ENCODE measurements at regions not wholly inside any gene's neighbourhood (a gene's known extent, or its start where the extent isn't known, plus 50 kb on each side); places are given as distances from the start of the nearest gene placed in this dataset.
"Not testable (repeated sequence)": the region's sequence is repeated elsewhere in the genome, so short reads cannot be mapped to it uniquely, and the experiment has no call there.

- WGBS (ENCODE audit: low lambda C conversion rate) = no CpG with 5 or more reads among the region's 4 CpGs
- DNase-seq (ENCODE audit: low spot score); intact Hi-C loops (cut with micrococcal nuclease; ENCODE audit: unreplicated experiment); CTCF ChIA-PET (ENCODE audit: low intra/inter-chr PET ratio, low total read pairs); POLR2A ChIA-PET; H4K20me1 ChIP-seq (ENCODE audit: insufficient read depth, low read length); H3K36me3 ChIP-seq (replicated peaks in 1 of 2; ENCODE audit: control insufficient read depth in 1 of 2, insufficient read depth in 2 of 2, low read length in 2 of 2); ATAC-seq; H3K79me2 ChIP-seq (ENCODE audit: insufficient read depth, low read length); H2AFZ ChIP-seq (ENCODE audit: low read length); H3K27ac ChIP-seq (ENCODE audit: extremely low read length, insufficient read depth, low read length); H3K4me2 ChIP-seq (ENCODE audit: low read depth, low read length); H3K27me3 ChIP-seq (ENCODE audit: control insufficient read depth in 1 of 2, insufficient read depth in 2 of 2, low read length in 2 of 2); in situ Hi-C loops (cut with HindIII; ENCODE audit: extremely low pct_ligation_motif_present, low pct_unique_long_range_greater_than_20kb); H3K9me3 ChIP-seq (ENCODE audit: low read length); H3K4me1 ChIP-seq (ENCODE audit: insufficient read depth, low read length); FAIRE-seq; BruUV-seq (replicated peaks); H3K4me3 ChIP-seq (replicated peaks in 1 of 3; ENCODE audit: insufficient read depth in 1 of 3, low read depth in 2 of 3, low read length in 3 of 3); H3K9ac ChIP-seq (ENCODE audit: insufficient read depth, low read depth, low read length): not testable (repeated sequence)
Observed at GRCh38 chr1:148221593-148221992, 69.5 kb upstream of the NBPF11 start.

GRCh38 chr1:148219229-148219628 is 67.1 kb upstream of the NBPF11 start:
- H2AFZ ChIP-seq (ENCODE audit: low read length); CTCF ChIA-PET (ENCODE audit: low intra/inter-chr PET ratio, low total read pairs); H3K4me1 ChIP-seq (ENCODE audit: insufficient read depth, low read length); in situ Hi-C loops (cut with HindIII; ENCODE audit: extremely low pct_ligation_motif_present, low pct_unique_long_range_greater_than_20kb); H4K20me1 ChIP-seq (ENCODE audit: insufficient read depth, low read length); ATAC-seq; H3K9ac ChIP-seq (ENCODE audit: insufficient read depth, low read depth, low read length); H3K79me2 ChIP-seq (ENCODE audit: insufficient read depth, low read length); DNase-seq (ENCODE audit: low spot score); H3K4me2 ChIP-seq (ENCODE audit: low read depth, low read length); H3K27me3 ChIP-seq (ENCODE audit: control insufficient read depth in 1 of 2, insufficient read depth in 2 of 2, low read length in 2 of 2); intact Hi-C loops (cut with micrococcal nuclease; ENCODE audit: unreplicated experiment); H3K4me3 ChIP-seq (replicated peaks in 1 of 3; ENCODE audit: insufficient read depth in 1 of 3, low read depth in 2 of 3, low read length in 3 of 3); FAIRE-seq; POLR2A ChIA-PET; H3K27ac ChIP-seq (ENCODE audit: extremely low read length, insufficient read depth, low read length); H3K9me3 ChIP-seq (ENCODE audit: low read length); H3K36me3 ChIP-seq (replicated peaks in 1 of 2; ENCODE audit: control insufficient read depth in 1 of 2, insufficient read depth in 2 of 2, low read length in 2 of 2); BruUV-seq (replicated peaks): not testable (repeated sequence)
- no CpG with 5 or more reads among the region's 4 CpGs for WGBS (ENCODE audit: low lambda C conversion rate)

GRCh38 chr1:148211191-148211590 is 59.1 kb upstream of the NBPF11 start:
- H3K36me3 ChIP-seq (replicated peaks in 1 of 2; ENCODE audit: control insufficient read depth in 1 of 2, insufficient read depth in 2 of 2, low read length in 2 of 2); H4K20me1 ChIP-seq (ENCODE audit: insufficient read depth, low read length); H3K79me2 ChIP-seq (ENCODE audit: insufficient read depth, low read length); H3K27ac ChIP-seq (ENCODE audit: extremely low read length, insufficient read depth, low read length); H3K9me3 ChIP-seq (ENCODE audit: low read length); FAIRE-seq; POLR2A ChIA-PET; H3K4me3 ChIP-seq (replicated peaks in 1 of 3; ENCODE audit: insufficient read depth in 1 of 3, low read depth in 2 of 3, low read length in 3 of 3); intact Hi-C loops (cut with micrococcal nuclease; ENCODE audit: unreplicated experiment); DNase-seq (ENCODE audit: low spot score); H3K9ac ChIP-seq (ENCODE audit: insufficient read depth, low read depth, low read length); CTCF ChIA-PET (ENCODE audit: low intra/inter-chr PET ratio, low total read pairs); H3K4me2 ChIP-seq (ENCODE audit: low read depth, low read length); in situ Hi-C loops (cut with HindIII; ENCODE audit: extremely low pct_ligation_motif_present, low pct_unique_long_range_greater_than_20kb); H3K27me3 ChIP-seq (ENCODE audit: control insufficient read depth in 1 of 2, insufficient read depth in 2 of 2, low read length in 2 of 2); BruUV-seq (replicated peaks); H3K4me1 ChIP-seq (ENCODE audit: insufficient read depth, low read length); H2AFZ ChIP-seq (ENCODE audit: low read length); ATAC-seq: not testable (repeated sequence)
- WGBS (ENCODE audit: low lambda C conversion rate) = no CpG with 5 or more reads among the region's 2 CpGs

- H3K9me3 ChIP-seq (ENCODE audit: low read length); CTCF ChIA-PET (ENCODE audit: low intra/inter-chr PET ratio, low total read pairs); in situ Hi-C loops (cut with HindIII; ENCODE audit: extremely low pct_ligation_motif_present, low pct_unique_long_range_greater_than_20kb); H3K36me3 ChIP-seq (replicated peaks in 1 of 2; ENCODE audit: control insufficient read depth in 1 of 2, insufficient read depth in 2 of 2, low read length in 2 of 2); H3K27me3 ChIP-seq (ENCODE audit: control insufficient read depth in 1 of 2, insufficient read depth in 2 of 2, low read length in 2 of 2); H3K4me1 ChIP-seq (ENCODE audit: insufficient read depth, low read length); H3K4me2 ChIP-seq (ENCODE audit: low read depth, low read length); H3K79me2 ChIP-seq (ENCODE audit: insufficient read depth, low read length); H3K4me3 ChIP-seq (replicated peaks in 1 of 3; ENCODE audit: insufficient read depth in 1 of 3, low read depth in 2 of 3, low read length in 3 of 3); H4K20me1 ChIP-seq (ENCODE audit: insufficient read depth, low read length); ATAC-seq; DNase-seq (ENCODE audit: low spot score); H2AFZ ChIP-seq (ENCODE audit: low read length); FAIRE-seq; H3K9ac ChIP-seq (ENCODE audit: insufficient read depth, low read depth, low read length); POLR2A ChIA-PET; BruUV-seq (replicated peaks); H3K27ac ChIP-seq (ENCODE audit: extremely low read length, insufficient read depth, low read length); intact Hi-C loops (cut with micrococcal nuclease; ENCODE audit: unreplicated experiment): not testable (repeated sequence)
- no CpG with 5 or more reads among the region's 6 CpGs for WGBS (ENCODE audit: low lambda C conversion rate)
Observed at GRCh38 chr1:148210624-148211023, 58.5 kb upstream of the NBPF11 start.

GRCh38 chr1:148210166-148210565 is 58.1 kb upstream of the NBPF11 start:
- H3K79me2 ChIP-seq (ENCODE audit: insufficient read depth, low read length); DNase-seq (ENCODE audit: low spot score); H3K9ac ChIP-seq (ENCODE audit: insufficient read depth, low read depth, low read length); H3K27me3 ChIP-seq (ENCODE audit: control insufficient read depth in 1 of 2, insufficient read depth in 2 of 2, low read length in 2 of 2); intact Hi-C loops (cut with micrococcal nuclease; ENCODE audit: unreplicated experiment); H3K4me1 ChIP-seq (ENCODE audit: insufficient read depth, low read length); POLR2A ChIA-PET; BruUV-seq (replicated peaks); H3K36me3 ChIP-seq (replicated peaks in 1 of 2; ENCODE audit: control insufficient read depth in 1 of 2, insufficient read depth in 2 of 2, low read length in 2 of 2); H2AFZ ChIP-seq (ENCODE audit: low read length); H4K20me1 ChIP-seq (ENCODE audit: insufficient read depth, low read length); H3K4me2 ChIP-seq (ENCODE audit: low read depth, low read length); in situ Hi-C loops (cut with HindIII; ENCODE audit: extremely low pct_ligation_motif_present, low pct_unique_long_range_greater_than_20kb); H3K9me3 ChIP-seq (ENCODE audit: low read length); FAIRE-seq; ATAC-seq; CTCF ChIA-PET (ENCODE audit: low intra/inter-chr PET ratio, low total read pairs); H3K27ac ChIP-seq (ENCODE audit: extremely low read length, insufficient read depth, low read length); H3K4me3 ChIP-seq (replicated peaks in 1 of 3; ENCODE audit: insufficient read depth in 1 of 3, low read depth in 2 of 3, low read length in 3 of 3): not testable (repeated sequence)
- no CpG with 5 or more reads among the region's 4 CpGs for WGBS (ENCODE audit: low lambda C conversion rate)
